WERI-Rb-1 (cell line): ENCODE measurements at regions not wholly inside any gene's neighbourhood (a gene's known extent, or its start where the extent isn't known, plus 50 kb on each side); places are given as distances from the start of the nearest gene placed in this dataset.

Source experiments
- DNase-seq: peaks from one replicate; pipeline ENCODE4 v3.0.0-alpha.2; 2020
- H3K27ac ChIP-seq: fragments of 250-450 bp; sonication (Bioruptor Pico); 2 replicates; pipeline ENCODE4 v1.5.1; 2020; ENCODE audit warnings: mild to moderate bottlenecking, moderate library complexity
- H3K27me3 ChIP-seq: fragments of 250-450 bp; sonication (Bioruptor Pico); 2 replicates; pipeline ENCODE4 v1.5.1; 2021; ENCODE audit warnings: mild to moderate bottlenecking, low read depth, moderate library complexity; ENCODE audit not compliant: insufficient read depth, severe bottlenecking
- H3K36me3 ChIP-seq: fragments of 250-450 bp; sonication (Bioruptor Pico); 2 replicates; pipeline ENCODE4 v1.5.1; 2020; ENCODE audit warnings: mild to moderate bottlenecking, moderate library complexity
- H3K4me3 ChIP-seq: 2 replicates; pipeline ENCODE4 v1.5.1; 2011; ENCODE audit warnings: low read depth, mild to moderate bottlenecking, control low read depth, low read length
- H3K9me3 ChIP-seq: fragments of 250-450 bp; sonication (Bioruptor Pico); 2 replicates; pipeline ENCODE4 v1.5.1; 2021; ENCODE audit warnings: mild to moderate bottlenecking, moderate library complexity; ENCODE audit not compliant: severe bottlenecking
- TF ChIP-seq, protein P1 (sequence below): IDR thresholded peaks from 2 replicates; pipeline ENCODE4 v1.5.1; 2011; ENCODE audit warnings: low read depth, mild to moderate bottlenecking, control low read depth, inconsistent platforms, low read length

GRCh38 chr2:236826606-236827156, 257.1 kb downstream of the ACKR3 start:
- no peak overlapping the region for H3K4me3 ChIP-seq
- no peaks in the 10 kb centered on the region for H3K9me3 ChIP-seq
- H3K27ac ChIP-seq: no peak overlapping the region
- no peaks in the 10 kb centered on the region for H3K36me3 ChIP-seq
- TF ChIP-seq, protein P1, sequence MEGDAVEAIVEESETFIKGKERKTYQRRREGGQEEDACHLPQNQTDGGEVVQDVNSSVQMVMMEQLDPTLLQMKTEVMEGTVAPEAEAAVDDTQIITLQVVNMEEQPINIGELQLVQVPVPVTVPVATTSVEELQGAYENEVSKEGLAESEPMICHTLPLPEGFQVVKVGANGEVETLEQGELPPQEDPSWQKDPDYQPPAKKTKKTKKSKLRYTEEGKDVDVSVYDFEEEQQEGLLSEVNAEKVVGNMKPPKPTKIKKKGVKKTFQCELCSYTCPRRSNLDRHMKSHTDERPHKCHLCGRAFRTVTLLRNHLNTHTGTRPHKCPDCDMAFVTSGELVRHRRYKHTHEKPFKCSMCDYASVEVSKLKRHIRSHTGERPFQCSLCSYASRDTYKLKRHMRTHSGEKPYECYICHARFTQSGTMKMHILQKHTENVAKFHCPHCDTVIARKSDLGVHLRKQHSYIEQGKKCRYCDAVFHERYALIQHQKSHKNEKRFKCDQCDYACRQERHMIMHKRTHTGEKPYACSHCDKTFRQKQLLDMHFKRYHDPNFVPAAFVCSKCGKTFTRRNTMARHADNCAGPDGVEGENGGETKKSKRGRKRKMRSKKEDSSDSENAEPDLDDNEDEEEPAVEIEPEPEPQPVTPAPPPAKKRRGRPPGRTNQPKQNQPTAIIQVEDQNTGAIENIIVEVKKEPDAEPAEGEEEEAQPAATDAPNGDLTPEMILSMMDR: no peak
- DNase-seq: no peak
- H3K27me3 ChIP-seq: no peaks in the 10 kb centered on the region

- no peak for DNase-seq
- Histone ChIP-seq H3K9me3 (no peaks in the 10 kb centered on the region), H3K4me3 (no peak overlapping the region), H3K36me3 (no peaks in the 10 kb centered on the region), H3K27me3 (no peaks in the 10 kb centered on the region), H3K27ac (no peak overlapping the region)
- TF ChIP-seq, protein P1: no peak
Measured at GRCh38 chr2:236827997-236828396, 257.7 kb upstream of the COPS8 start.

GRCh38 chr2:236828820-236829219, 256.9 kb upstream of the COPS8 start:
- no peaks in the 10 kb centered on the region for H3K9me3 ChIP-seq
- H3K4me3 ChIP-seq: no peak overlapping the region
- no peaks in the 10 kb centered on the region for H3K36me3 ChIP-seq
- H3K27me3 ChIP-seq: no peaks in the 10 kb centered on the region
- TF ChIP-seq, protein P1: no peak
- DNase-seq: no peak
- H3K27ac ChIP-seq: no peak overlapping the region

- no peaks in the 10 kb centered on the region for H3K27me3 ChIP-seq
- no peaks in the 10 kb centered on the region for H3K36me3 ChIP-seq
- no peaks in the 10 kb centered on the region for H3K9me3 ChIP-seq
- H3K27ac ChIP-seq: no peak overlapping the region
- TF ChIP-seq, protein P1: no peak
- no peak overlapping the region for H3K4me3 ChIP-seq
- no peak for DNase-seq
Measured at GRCh38 chr2:236830926-236831325, 254.8 kb upstream of the COPS8 start.

- Histone ChIP-seq H3K36me3 (no peaks in the 10 kb centered on the region), H3K27ac (no peak overlapping the region), H3K27me3 (no peaks in the 10 kb centered on the region), H3K9me3 (no peaks in the 10 kb centered on the region), H3K4me3 (no peak overlapping the region)
- DNase-seq: no peak
- TF ChIP-seq, protein P1: no peak
Measured at GRCh38 chr2:236831698-236832097, 254.0 kb upstream of the COPS8 start.

- TF ChIP-seq, protein P1: no peak
Measured at GRCh38 chr2:236833501-236834073, 252.1 kb upstream of the COPS8 start.

More at GRCh38 chr2:236833501-236834073, 252.1 kb upstream of the COPS8 start:
- H3K9me3 ChIP-seq: no peaks in the 10 kb centered on the region
- H3K4me3 ChIP-seq: no peak overlapping the region
- H3K36me3 ChIP-seq: no peaks in the 10 kb centered on the region
- no peak overlapping the region for H3K27ac ChIP-seq
- DNase-seq: no peak
- no peaks in the 10 kb centered on the region for H3K27me3 ChIP-seq
